ENCODE measurements at regions not wholly inside any gene's neighbourhood (a gene's known extent, or its start where the extent isn't known, plus 50 kb on each side); places are given as distances from the start of the nearest gene placed in this dataset.

- DNase-seq (no peak), ATAC-seq (ENCODE audit: low read depth) (no peak)
- H2BK5ac ChIP-seq (ENCODE audit: low read depth, low read length, poor library complexity, severe bottlenecking): no peak overlapping the region
- no peaks in the 10 kb centered on the region for H3K79me1 ChIP-seq (ENCODE audit: low read depth in 1 of 2, low read length in 2 of 2)
- H3K9me1 ChIP-seq (ENCODE audit: insufficient read depth, low read length): no peaks in the 10 kb centered on the region
- BruUV-seq (replicated peaks): no TSS peak
- no peak overlapping the region for H3K4me2 ChIP-seq (ENCODE audit: low read depth, low read length)
- H3K14ac ChIP-seq (replicated peaks; ENCODE audit: low read depth, low read length): no peak overlapping the region
- H4K5ac ChIP-seq (ENCODE audit: low read depth, low read length): no peak overlapping the region
- H2BK15ac ChIP-seq (ENCODE audit: low read depth, low read length): no peak overlapping the region
- H3K4me3 ChIP-seq (ENCODE audit: insufficient read depth, low read depth, low read length): no peak overlapping the region
- H3K27me3 ChIP-seq (ENCODE audit: control insufficient read depth, insufficient read depth, low read length): peaks cover 5% of the 10 kb centered on the region
- no peak overlapping the region for H3K23ac ChIP-seq (ENCODE audit: low read depth, low read length)
- no CpG with 5 or more reads among the region's 5 CpGs for WGBS, 2 experiments (ENCODE audit: extremely low coverage in 2 of 2, insufficient read length in 1 of 2)
- in situ Hi-C loops (cut with MboI; ENCODE audit: low sequenced_read_pairs): no loop called here
- no peak overlapping the region for H2AK5ac ChIP-seq (ENCODE audit: low read depth, low read length)
- no peaks in the 10 kb centered on the region for H4K20me1 ChIP-seq (ENCODE audit: insufficient read depth, low read length)
- dilution Hi-C loops (cut with HindIII; ENCODE audit: low sequenced_read_pairs, unreplicated experiment): no loop called here
- no peak overlapping the region for H3K4ac ChIP-seq (ENCODE audit: low read depth, low read length)
- H3K18ac ChIP-seq (ENCODE audit: low read depth, low read length): no peak overlapping the region
- H3K9me3 ChIP-seq (ENCODE audit: control insufficient read depth, insufficient read depth, low read length): no peaks in the 10 kb centered on the region
- no peak overlapping the region for H2BK120ac ChIP-seq (ENCODE audit: low read depth, low read length)
- intact Hi-C loops (cut with micrococcal nuclease): no loop called here
- no peak overlapping the region for H2AFZ ChIP-seq (replicated peaks; ENCODE audit: low read length, poor library complexity)
- H2BK20ac ChIP-seq (ENCODE audit: low read depth, low read length): no peak overlapping the region
- H4K8ac ChIP-seq (ENCODE audit: low read depth in 2 of 2, low read length in 2 of 2): no peak overlapping the region
- CTCF ChIA-PET: no interaction called here
- H3K9ac ChIP-seq (ENCODE audit: low read depth, low read length): no peak overlapping the region
- TF ChIP-seq SMC3 (IDR thresholded peaks at IDR 0.05; ENCODE audit: low read depth, low read length): no peak
- no peaks in the 10 kb centered on the region for H3K4me1 ChIP-seq (ENCODE audit: control insufficient read depth, insufficient read depth, low read length)
- POLR2A ChIA-PET (ENCODE audit: unreplicated experiment): no interaction called here
- no peak overlapping the region for H4K91ac ChIP-seq (ENCODE audit: insufficient read depth, low read depth, low read length)
- no peaks in the 10 kb centered on the region for H3K36me3 ChIP-seq (ENCODE audit: control insufficient read depth, insufficient read depth, low read length)
- H3K27ac ChIP-seq (ENCODE audit: insufficient read depth, low read length): no peak overlapping the region
- no peak overlapping the region for H3K56ac ChIP-seq (ENCODE audit: extremely low read depth, insufficient read depth, low read length)
- no peak overlapping the region for H2AK9ac ChIP-seq (replicated peaks; ENCODE audit: low read depth, low read length, poor library complexity)
These were observed 366.9 kb upstream of the SPRED2 start for GRCh38 chr2:65799141-65799854.

Measured in IMR-90 (cell line).